ENCODE measurements at regions not wholly inside any gene's neighbourhood (a gene's known extent, or its start where the extent isn't known, plus 50 kb on each side); places are given as distances from the start of the nearest gene placed in this dataset.

- no peak overlapping the region for H3K27ac ChIP-seq
- TF ChIP-seq ZFX (IDR thresholded peaks at IDR 0.05), result no peak
- TF ChIP-seq, protein P1, sequence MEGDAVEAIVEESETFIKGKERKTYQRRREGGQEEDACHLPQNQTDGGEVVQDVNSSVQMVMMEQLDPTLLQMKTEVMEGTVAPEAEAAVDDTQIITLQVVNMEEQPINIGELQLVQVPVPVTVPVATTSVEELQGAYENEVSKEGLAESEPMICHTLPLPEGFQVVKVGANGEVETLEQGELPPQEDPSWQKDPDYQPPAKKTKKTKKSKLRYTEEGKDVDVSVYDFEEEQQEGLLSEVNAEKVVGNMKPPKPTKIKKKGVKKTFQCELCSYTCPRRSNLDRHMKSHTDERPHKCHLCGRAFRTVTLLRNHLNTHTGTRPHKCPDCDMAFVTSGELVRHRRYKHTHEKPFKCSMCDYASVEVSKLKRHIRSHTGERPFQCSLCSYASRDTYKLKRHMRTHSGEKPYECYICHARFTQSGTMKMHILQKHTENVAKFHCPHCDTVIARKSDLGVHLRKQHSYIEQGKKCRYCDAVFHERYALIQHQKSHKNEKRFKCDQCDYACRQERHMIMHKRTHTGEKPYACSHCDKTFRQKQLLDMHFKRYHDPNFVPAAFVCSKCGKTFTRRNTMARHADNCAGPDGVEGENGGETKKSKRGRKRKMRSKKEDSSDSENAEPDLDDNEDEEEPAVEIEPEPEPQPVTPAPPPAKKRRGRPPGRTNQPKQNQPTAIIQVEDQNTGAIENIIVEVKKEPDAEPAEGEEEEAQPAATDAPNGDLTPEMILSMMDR (conservative IDR thresholded peaks at IDR 0.05), result no peak
Measured at GRCh38 chr3:105996781-105997180, 128.0 kb upstream of the CBLB start.

DNA sequence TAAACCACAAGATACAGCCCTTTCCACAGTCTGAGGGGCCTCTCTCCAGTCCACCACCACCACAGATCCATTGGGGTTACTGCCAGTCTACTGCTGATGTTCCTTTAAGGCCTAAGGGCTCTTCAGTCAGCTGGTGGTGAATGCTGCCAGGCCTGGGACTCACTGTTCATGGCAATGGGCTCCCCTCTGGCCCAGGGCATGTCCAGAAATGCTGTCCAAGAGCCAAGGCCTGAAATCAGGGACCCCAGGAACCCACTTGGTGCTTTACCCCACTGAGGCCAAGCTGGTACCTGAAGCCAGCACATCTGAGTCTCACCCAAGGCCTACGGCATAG, 128.6 kb upstream of the CBLB start:
- TF ChIP-seq, protein P1 (conservative IDR thresholded peaks at IDR 0.05), result no peak
- no peak for TF ChIP-seq ZFX (IDR thresholded peaks at IDR 0.05)

GRCh38 chr3:105997800-105998526, 129.2 kb upstream of the CBLB start:
- TF ChIP-seq, protein P1 (conservative IDR thresholded peaks at IDR 0.05), result no peak
- H3K27ac ChIP-seq, result no peak overlapping the region

More for the DNA sequence above, 128.6 kb upstream of the CBLB start:
- no peak overlapping the region for H3K27ac ChIP-seq

DNA sequence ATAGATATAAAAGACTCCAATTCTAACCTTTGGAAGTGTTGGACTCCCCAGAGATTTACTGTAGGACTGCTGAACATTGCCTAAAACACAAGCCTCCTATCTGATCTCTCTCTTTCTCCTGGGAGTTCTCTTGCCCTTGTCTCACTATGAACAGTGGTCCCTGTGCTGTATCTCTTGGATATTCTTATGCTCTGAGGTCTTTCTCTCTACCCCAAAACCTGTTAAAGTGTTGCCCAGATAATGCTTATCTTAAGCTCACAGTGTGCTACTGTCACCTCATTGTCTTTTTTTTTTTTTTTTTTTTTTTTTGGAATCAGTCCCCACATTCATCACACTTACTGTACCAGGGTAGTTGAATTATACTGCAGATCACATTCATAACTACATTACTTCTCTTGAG, 131.0 kb upstream of the CBLB start:
- H3K27ac ChIP-seq, result no peak overlapping the region
- no peak for TF ChIP-seq ZFX (IDR thresholded peaks at IDR 0.05)
- TF ChIP-seq, protein P1 (conservative IDR thresholded peaks at IDR 0.05), result no peak

DNA sequence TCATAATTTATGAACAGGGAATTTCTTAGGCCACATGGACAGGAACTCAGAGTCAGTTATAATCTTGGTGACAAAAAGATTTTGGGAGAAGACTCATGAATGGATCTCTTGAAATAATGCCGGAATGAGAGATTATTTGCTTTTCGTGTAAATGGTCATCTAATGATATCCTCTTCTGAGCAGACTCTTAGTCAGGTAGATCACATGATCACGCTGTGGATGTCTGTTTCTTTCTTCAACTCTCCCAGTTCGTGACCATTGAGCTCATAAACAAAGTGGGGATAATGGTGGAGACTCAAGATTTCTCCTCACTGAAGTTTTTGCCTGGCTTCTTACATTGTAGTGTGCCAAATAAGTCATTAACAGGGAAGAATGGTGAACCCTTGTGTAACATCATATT, 133.1 kb upstream of the CBLB start:
- TF ChIP-seq, protein P1 (conservative IDR thresholded peaks at IDR 0.05), result no peak
- no peak for TF ChIP-seq ZFX (IDR thresholded peaks at IDR 0.05)
- no peak overlapping the region for H3K27ac ChIP-seq

DNA sequence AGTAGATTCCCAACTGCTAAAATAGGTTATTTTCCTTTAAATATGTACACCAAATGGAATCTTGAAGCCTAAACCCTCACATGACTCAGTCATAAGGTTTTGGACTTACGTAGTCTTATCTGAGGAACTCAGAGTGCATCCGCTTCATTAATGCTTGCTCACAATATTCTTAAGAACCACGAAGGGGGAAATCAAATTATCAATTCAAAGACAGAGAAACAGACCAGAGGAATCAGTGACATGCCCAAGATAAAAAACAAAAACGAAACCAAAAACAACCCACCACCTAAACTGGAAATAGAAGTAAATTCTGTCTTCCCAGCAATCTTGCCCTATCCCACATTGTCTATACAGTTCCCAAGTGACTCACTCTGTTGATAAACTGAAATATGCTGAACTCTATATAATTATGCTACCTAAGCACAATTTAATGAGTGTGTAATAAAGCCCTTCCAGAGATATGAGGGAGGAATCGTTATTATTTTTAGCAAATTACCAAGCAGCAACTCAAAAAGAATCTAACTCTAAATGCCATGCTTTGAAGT, 135.4 kb upstream of the CBLB start:
- TF ChIP-seq, protein P1 (conservative IDR thresholded peaks at IDR 0.05), result no peak
- TF ChIP-seq ZFX (IDR thresholded peaks at IDR 0.05), result no peak
- H3K27ac ChIP-seq, result no peak overlapping the region

DNA sequence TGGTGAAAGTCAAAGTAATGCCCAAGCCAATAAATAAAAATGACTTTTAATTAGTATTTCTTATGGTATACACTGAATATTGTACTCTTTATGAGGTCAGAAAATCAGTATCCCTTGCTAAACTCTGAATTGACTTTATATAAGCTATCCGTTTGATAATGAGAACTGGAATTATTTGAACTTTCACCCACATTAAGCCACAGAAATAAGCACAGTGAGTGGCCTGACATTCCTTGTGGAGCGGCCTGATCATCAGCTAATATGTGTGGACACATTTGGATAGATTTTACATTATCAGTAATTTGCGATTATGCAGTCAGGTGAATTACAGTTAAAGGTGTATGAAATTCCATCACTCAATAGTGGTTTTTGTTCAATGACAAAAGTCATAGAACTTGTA, 136.0 kb upstream of the CBLB start:
- H3K27ac ChIP-seq, result no peak overlapping the region
- TF ChIP-seq, protein P1 (conservative IDR thresholded peaks at IDR 0.05), result no peak
- TF ChIP-seq ZFX (IDR thresholded peaks at IDR 0.05), result no peak
